ENCODE measurements at regions not wholly inside any gene's neighbourhood (a gene's known extent, or its start where the extent isn't known, plus 50 kb on each side); places are given as distances from the start of the nearest gene placed in this dataset.

DNA sequence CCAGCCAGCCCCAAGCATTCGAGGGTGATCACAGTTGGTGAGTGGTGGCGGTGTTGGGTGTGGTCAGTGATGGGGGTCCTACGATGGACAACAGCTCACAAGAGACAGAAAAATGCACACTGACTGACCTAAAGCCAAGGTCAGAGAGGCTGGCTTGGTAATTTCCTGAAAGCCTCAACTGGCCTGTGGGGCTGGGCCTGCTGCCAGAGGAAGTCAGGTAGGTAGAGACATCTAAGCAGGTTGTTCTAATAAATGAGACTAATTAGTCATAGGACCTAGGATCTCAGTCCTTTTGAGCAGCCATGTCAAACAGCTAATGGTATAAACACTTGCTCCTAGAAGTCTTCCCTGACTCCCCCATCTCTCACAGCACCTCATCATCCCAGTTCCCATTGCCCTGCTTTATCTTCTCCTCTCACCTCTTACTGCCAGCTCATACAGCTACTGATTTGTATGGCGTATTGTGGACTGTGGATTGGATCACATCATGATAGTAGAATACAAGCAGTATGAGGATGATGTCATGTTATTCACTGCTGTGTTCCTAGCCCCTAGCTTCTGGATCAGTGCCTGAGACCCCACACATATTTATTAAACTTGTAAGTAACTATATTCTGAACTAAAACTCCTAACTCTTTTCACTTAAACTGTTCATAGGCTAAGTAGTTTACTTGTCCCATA, 262.9 kb upstream of the KLHL29 start:
- no peak for DNase-seq (ENCODE audit: low read depth in 2 of 3, low spot score in 2 of 3)

DNA sequence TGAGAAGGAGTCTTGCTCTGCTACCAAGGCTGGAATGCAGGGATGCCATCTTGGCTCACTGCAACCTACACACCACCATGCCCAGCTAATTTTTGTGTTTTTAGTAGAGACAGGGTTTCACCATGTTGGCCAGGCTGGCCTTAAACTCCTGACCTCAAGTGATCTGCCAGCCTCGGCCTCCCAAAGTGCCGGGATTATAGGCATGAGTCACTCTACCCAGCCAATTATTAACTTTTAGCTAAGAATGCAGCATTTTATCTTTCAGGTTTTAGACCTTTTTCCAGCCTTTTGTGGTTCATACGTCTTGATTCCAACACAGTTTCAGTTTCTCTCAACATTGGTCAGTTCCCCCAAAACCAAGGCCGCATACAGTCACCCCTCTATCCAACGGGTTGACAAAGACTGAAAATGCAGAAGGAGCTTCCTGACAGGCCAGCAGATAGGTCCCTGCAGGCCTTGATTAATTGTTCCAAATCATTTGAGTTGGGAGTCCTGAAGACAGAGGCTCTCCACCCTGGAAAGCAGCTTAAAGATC, 262.2 kb upstream of the KLHL29 start:
- DNase-seq (ENCODE audit: low read depth in 2 of 3, low spot score in 2 of 3): no peak

DNA sequence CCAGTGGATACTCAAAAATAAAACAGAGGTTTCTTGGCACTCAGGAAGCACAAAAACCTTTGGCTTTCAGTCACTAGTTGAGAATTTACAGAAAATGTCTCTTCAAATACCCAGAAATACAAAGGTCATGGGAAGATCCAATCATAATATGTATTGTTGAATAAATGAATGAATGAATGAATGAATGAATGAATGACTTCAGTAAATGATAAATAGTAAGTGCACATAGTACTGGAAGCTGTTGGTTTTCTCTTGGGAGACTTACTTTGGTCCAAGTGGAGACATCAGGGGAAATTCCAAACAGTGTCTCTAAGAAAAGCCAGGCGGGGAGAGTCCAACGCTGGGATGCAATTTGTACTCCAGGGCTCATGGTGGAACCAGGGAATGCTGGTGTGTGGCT, 261.3 kb upstream of the KLHL29 start:
- DNase-seq (ENCODE audit: low read depth in 2 of 3, low spot score in 2 of 3): no peak

DNA sequence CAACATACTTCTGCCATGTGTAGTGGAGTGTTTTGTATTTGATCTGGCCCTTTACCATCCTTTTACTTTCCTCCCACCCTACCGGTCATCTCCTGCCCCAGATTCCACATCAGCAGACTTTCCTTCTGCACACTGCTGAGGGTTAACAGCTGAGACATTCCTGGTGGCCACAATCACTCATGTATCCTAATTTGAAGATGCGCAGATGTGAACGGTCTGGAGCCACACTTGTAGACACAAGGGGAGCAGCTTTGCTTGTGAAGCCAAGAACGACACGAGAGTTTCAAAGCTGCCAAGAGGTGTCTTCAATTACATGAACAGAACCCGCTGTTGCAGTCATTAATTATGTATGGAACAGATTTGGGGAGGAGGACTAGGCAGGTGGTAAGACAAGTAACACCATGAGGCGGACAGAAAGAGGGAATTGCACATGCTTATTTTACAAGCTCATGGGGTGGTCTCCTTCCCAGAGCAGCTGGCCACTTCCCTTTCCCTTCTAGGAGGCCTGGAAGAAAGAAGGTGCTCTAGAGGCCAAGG, 260.7 kb upstream of the KLHL29 start:
- no peak for DNase-seq (ENCODE audit: low read depth in 2 of 3, low spot score in 2 of 3)

DNA sequence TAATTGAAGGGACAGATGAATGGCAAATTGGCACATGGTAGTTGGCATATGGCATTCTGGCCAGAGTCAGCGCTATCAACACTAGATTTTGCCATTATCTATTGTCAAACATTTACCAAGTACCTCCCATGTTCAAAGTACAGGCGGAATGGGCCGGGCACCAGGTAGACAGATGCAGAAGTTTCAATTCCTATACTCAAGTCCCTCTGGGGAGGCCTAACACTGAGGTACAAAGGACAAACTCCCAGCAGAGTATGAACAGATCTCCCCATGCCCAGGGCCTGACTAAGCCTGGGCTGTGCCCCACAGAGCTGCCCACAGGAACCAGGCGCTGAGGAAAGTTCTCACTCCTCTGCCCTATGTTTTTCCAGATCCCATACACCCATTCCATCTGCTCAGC, 257.5 kb upstream of the KLHL29 start:
- DNase-seq (ENCODE audit: low read depth in 2 of 3, low spot score in 2 of 3): no peak

DNA sequence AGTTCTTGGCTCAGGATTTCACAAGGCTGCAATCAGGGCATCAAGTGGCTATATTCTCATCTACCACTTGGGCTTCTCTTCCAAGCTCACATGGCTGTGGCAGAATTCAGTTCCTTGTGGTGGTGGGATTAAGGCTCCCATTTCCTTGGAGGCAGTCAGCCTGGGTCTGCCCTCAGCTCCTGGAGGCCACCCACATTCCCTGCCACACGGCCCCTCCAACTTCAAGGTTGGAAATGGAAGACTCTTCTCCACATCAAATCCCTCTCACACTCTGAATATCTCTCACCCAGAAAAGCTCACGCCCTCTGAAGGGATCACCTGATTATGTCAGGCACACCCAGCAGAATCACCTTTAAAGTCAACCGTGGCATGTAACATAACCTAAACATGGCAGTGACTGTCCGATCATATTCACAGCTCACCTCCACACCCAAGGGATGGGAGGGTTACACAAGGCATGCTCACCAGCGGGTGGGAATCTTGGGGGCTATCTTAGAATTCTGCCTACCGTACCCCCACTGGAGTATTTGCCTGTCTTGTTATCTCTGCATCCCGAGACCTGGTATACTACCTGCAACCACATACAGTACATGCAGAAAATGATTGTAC, 256.2 kb upstream of the KLHL29 start:
- no peak for DNase-seq (ENCODE audit: low read depth in 2 of 3, low spot score in 2 of 3)

DNA sequence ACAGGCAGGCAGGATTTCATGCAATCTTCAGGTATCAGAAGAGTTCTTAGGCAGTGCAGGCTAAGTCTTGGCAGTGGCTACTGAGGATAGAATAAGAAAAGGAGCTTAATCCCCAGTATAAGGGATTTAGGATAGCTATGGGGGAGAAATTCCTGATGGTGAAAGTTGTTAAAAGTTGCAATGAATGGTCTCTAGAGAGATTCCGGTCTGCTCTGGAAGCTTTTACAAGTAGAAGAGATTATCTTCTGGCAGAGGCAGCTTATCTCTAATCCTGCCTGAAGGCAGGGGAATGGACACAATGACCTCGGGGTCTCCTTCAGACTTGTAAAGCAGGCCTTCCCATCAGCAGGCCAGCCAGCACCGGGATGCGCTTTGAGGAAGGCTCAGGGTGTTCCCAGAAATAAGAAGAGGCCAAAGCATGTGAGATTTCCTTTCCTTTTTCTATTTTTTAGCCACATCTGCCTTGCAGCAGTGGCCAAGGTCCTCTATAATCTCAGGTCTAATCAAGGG, 253.9 kb upstream of the KLHL29 start:
- DNase-seq (ENCODE audit: low read depth in 2 of 3, low spot score in 2 of 3): no peak

DNA sequence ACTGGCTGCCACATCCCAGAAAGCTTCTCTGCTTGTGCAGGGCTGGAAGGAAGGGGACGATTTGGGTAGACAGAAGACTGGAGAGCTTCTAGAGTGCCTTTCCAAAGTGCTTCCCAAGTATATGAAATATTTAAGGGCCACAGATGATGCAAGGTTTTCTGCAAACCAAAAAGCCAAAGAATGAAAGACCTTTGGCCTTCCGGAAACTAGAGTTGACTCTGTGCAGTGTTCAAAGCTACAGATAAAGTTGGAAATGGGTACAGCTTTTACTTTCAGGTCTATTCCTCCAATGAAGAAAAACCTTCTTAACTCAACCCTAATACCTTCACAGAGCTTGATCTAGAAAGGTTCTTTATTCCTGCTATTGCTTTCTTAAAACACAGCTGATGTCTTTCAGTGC, 253.0 kb upstream of the KLHL29 start:
- no peak for DNase-seq (ENCODE audit: low read depth in 2 of 3, low spot score in 2 of 3)

DNA sequence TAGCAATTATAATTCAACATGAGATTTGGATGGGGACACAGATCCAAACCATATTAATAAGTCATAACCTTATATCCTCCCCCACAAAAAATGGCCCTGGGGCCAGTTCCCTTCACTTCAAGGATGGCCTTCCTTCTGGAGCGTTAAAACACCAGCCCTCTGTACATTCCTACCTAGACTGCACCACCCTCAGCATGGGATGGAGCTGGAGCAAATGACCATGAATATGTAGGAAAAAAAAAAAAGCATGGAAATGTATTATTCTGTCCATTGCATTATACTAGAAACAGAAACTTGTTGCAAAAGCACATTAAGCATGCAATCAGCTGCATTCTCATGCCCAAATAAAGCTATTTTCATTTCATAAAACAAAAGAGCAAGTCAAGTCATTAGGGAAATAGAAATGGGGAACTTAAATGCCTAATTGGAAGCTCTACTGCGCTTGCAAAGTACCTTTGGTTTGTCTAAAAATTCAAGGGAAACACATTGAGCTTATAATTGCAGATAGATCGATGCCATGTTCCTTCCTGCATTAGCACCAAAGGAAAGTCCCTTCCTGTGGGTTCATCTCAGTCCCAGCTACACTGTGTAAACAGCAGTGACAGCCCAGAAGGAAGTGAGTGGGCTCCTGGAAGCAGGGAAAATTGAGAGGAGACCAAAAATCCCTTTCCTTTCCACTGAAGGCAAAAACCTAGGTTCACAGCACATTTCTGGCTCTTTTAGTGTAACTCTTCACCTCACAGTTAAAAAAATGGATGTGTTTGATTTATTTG, 252.0 kb upstream of the KLHL29 start:
- no peak for DNase-seq (ENCODE audit: low read depth in 2 of 3, low spot score in 2 of 3)

DNA sequence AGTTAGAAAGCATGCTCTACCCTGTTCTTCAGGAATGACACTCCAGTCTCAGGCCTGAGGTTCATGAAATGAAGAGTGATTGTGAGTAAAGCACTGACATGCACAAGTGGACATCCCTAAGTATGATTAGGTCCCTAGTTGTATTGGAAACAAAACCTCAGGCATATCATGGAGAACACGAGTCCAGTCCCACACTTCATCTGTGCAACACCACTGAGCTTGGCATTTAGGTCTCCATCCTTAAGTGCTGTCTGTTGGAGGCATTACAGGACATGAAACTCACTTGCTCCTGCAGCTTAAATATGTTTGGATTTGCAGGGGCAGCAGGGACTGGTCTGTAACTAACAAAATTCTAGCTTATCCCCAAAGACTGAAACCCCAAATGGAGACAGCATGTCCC, 250.3 kb upstream of the KLHL29 start:
- no peak for DNase-seq (ENCODE audit: low read depth in 2 of 3, low spot score in 2 of 3)

DNA sequence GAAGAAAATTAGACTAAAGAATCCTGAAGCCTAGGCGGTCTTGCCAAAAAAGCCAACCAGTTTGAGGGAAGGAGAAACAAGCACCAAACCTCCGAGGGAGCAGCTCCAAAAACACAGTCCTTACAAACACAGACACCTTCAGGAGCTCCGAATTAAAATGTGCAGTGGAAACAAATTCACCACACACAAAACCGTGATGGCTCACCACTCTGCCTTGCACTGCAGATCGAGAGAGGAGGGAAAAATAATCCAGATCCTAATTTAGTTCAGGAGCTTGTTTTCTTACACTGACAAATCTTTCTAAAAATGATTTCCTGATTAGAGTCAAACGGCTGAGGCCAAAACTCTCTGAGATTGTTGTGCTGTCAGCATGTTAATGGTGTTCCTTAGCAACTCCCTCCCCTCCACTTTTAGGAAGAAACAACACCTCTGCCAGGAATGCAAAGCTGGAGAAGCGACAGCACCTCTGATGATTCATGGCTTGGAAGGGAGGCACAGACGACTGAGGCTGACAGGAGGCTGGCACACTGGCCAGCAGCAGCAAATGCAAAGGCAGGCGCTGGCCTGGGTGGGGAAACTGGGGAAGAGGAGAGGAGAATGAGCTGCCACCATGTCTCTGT, 249.4 kb upstream of the KLHL29 start:
- DNase-seq (ENCODE audit: low read depth in 2 of 3, low spot score in 2 of 3): no peak

DNA sequence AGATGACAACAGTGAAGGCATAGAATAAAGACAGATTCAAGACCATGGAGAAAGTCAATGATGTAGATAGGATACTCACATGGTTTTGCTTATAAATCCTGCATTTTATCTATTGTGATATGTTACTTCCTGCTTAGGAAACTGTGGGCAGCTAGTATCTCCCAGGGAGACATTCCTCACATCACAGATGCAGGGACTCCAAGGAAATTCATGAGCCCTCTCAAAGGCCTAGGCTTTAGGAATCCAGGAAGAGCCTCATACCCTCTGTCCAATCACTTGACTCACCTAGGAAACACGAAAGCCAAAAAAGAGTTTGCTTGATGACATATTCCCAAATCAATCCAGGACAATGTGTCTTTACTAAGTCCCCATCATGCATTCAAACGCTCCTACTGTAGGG, 247.8 kb upstream of the KLHL29 start:
- DNase-seq (ENCODE audit: low read depth in 2 of 3, low spot score in 2 of 3): no peak

DNA sequence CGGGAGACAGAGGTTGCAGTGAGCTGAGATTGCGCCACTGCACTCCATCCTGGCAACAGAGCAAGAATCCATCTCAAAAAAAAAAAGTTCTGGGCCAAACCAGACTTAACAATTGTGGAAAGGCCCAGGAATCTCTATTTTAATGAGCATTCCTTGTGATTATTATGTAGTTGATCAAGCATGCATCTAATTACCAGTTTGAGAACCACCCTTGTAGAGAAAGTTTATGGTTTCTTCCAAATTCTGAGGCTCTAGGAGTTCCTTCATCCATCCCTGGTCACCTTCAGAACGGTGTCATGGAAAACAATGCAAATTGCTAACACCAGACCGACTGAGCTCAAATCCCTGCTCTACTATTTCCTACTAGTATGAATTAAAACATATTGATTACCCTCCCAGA, 246.3 kb upstream of the KLHL29 start:
- DNase-seq (ENCODE audit: low read depth in 2 of 3, low spot score in 2 of 3): no peak

DNA sequence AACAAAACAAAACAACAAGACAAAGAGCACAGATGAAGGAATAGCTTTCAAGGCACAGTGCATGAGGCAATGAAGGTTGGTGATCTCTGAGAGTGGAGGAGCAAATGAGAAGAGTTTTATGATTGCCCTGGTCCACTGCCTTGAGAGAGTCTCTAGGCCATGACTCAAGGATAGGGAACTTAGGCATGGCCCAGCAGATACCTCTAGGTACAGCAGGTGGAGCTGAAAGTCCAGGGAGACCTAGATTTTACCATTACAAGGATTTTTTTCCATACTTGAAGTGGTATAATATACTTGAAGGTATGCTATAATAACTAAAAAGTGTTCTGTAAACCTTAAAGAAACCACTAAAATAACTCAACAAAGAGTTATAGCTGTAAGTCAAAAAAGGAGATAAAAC, 239.5 kb upstream of the KLHL29 start:
- DNase-seq (ENCODE audit: low read depth in 2 of 3, low spot score in 2 of 3): no peak

DNA sequence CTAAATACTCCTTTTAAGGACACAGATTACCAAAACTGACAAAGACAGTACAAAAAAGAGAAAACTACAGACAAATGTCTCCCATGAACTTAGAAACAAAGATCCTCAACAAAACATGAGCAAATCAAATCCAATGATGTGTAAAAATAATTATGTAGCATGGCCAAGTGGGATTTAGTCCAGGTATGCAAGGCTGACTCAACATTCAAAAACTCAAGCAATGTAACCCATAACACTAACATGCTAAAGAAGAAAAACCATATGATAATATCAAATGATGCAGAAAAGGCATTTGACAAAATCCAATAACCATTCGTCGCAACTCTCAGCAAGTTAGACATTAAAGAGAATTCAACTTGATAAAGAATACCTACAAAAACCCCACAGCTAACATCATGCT, 239.0 kb upstream of the KLHL29 start:
- DNase-seq (ENCODE audit: low read depth in 2 of 3, low spot score in 2 of 3): no peak

DNA sequence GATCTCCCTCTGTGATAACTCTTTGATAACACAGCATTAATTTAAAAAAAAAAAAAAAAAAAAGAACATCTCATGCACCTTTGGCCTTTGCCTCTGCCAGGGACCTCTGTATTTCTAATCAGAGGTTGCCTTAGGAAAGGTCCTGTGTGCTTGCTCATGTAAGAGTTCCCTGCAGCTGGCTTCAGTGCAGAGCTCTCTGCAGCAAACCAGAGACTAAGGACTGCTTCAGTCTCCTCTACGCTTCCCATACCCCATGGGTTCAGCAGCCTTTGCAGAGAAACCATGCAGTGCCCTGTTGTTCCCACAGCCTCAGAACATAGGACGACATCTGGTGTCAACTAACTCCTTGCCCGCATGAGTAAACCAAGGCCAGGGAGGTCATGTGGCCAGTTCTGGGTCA, 236.6 kb upstream of the KLHL29 start:
- DNase-seq (ENCODE audit: low read depth in 2 of 3, low spot score in 2 of 3): no peak

DNA sequence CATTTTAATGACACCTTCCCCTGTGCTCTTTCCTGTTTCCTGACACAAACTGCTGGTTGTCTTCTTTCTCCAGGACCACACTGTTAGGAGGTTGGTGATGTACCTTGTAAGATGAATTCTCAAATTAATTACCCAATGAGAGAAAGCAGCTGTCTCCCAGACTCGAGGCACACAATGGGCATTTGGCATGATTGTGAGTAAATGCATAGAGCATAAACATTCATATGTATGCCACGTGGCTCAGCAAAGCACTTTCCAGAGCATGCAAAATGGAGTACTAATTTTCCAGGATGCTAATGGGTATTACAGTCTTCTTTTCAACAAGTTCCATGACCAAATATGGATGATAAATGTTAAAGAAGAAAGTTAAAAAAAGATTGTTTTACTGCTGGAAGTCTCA, 235.2 kb upstream of the KLHL29 start:
- DNase-seq (ENCODE audit: low read depth in 2 of 3, low spot score in 2 of 3): no peak

DNA sequence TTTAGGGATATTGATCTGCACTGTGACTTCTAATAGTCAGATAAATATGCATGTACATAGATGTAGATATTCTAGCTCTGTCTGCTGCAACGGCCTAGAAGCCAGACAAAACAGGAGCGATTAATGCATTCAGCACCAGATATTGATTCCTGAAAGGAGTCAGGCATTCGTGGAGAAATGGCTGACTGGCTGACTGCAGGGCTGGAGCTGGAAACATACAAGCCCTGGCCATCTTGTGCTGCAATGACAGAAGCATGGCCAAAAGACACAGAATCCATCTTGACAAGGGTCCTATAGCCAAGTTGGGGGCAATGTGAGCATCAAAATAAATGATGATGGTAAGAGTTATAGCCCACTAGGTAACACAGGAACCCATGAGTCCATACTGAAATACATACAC, 231.5 kb upstream of the KLHL29 start:
- no peak for DNase-seq (ENCODE audit: low read depth in 2 of 3, low spot score in 2 of 3)

DNA sequence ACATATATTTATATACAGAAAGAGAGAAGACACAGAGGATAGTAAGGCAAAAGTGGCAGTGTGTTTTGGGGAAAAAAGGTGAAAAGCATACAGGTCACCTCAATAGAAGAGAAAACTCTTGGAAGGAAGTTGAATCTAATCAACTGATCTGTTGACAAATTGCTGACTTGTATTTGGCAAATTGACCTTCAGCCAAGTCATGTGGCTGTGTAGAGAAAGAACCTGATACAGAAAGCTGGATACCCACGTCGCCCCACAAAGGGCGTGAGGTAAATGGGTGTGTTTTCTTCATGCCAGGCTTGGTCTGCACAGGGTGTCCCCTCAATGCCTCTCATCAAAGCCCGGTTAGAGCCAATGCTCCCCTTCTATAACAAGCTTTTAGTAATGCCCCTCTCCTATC, 230.0 kb upstream of the KLHL29 start:
- DNase-seq (ENCODE audit: low read depth in 2 of 3, low spot score in 2 of 3): no peak

DNA sequence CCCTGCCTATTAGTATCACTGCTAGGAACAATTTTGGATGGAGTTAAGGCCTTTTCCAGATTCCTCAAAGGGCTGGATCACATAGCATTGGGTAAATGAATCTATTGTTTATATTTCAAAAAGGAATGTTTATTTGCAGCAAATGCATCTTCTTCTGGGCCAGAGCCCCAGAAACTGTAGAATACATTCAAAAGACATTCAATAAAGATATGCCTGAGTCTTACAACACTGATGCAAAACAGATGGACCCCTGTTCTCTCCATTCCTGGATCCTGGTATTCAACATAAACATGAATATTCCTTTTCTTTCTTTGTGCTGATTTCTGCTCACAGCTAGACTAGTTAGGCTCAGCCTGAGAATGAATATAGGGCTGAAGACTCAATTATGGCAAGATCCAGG, 227.2 kb upstream of the KLHL29 start:
- no peak for DNase-seq (ENCODE audit: low read depth in 2 of 3, low spot score in 2 of 3)

DNA sequence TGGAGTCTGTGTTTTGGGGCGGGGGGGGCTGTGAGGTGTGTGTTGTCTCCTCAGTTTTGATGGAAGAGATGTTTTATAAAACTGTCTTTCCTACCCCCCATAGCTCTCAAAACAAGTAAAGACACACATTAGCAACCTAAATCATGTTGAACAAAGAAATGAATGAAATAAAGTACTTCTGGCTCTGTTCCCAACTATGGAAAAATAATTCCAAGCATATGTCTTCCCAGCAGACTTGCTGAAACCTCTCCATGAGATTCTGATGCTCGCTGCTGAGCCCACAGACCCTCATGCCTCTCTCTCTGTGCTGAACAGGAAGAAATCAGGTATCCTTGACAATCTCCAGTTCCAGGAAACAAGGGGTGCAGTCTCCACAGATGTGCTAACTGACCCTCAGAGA, 226.7 kb upstream of the KLHL29 start:
- no peak for DNase-seq (ENCODE audit: low read depth in 2 of 3, low spot score in 2 of 3)

Data from hematopoietic multipotent progenitor cell (in vitro differentiated cells).